Stimulated activated CD4-positive, alpha-beta T cell treated with anti-CD3 and anti-CD28 coated beads, Interleukin-4, amount 100 ng/mL, for 4 hours (primary cell): ENCODE measurements at regions not wholly inside any gene's neighbourhood (a gene's known extent, or its start where the extent isn't known, plus 50 kb on each side); places are given as distances from the start of the nearest gene placed in this dataset.

Source experiments
- DNase-seq, 2 experiments: peaks; one replicate each; pipeline ENCODE4 v3.0.0-alpha.2; 2020

DNA sequence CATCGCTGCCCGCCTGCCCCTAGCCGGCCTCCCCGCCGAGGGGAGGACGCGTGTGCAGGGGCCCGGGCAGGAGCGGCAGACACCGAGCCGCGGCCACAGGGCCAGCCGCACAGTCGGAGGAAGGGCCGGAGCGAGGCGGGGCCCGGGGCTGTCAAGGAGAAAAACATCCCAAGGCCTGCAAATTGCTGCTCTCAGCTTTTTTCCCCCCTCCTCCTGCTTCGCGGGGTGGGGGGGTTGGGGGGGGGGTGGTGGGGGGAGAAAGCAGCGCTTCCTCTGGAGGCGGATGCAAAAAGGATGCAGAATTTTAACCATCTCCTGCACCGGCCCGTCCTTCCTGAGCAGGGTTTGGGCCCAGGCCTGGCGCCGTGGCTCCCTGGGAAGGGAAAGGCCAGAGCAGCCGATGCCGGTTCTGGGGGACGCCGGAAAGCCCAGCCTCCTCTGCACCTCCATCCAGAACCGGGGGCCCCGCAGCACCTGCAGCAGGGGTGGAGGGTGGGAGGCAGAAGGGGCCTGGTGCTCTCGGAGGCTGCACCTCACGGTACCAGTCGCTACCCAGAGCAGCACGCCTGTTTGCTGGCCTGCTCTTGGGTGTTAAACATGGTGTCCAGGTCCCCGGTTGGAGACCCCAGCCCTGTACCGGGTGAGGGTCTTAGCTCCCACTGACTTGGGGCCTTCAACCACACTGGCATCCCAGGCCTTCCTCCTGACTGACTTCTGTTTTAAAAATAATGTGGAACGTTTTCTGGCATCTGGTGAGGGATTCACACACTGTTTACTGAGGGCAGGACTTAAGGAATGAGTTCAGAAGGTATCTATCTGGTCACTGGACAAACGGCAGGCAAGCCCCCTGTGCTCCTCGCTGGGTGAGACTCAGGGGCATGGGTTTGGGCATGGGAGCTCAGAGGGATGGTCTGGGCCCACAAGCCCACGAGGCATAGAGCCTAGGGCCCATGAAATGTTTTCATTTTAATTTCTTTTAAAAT lies 77.4 kb upstream of the WNT7B start:
- peak in 1 of 2 experiments; percentile 30 for DNase-seq

DNA sequence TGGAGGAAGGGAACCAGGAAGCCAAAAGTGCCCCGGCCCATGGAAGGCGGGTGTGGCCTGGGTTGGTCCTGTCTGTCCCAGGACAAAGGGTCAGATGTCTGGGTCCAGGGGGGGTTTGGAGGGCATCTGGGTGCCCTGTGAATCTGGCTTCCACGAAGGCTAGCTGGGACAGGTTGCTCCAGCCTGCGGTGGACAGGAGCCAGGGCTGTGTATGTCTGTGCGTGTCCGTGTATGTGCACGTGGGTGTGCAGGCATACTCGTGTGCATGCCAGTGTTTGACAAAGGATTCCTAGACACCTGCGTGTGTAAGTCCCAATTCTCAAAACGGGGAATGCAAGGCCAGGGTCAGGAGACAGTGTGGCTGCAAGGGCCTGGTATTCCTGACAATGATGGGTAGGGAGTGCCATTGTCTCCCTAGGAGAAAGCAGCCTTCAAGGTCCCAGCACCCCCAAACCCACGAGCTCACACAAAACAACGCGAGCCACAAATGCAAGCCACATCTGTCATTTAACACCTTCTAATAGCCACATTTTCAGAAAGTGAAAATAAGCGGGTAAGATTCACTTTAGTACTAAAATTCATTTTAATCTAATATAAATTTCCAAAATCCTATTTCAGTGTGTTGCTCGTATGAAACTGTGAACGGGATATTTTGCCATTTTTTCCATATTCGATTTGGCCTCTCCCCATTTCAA lies 78.4 kb upstream of the WNT7B start:
- DNase-seq: no peak

DNA sequence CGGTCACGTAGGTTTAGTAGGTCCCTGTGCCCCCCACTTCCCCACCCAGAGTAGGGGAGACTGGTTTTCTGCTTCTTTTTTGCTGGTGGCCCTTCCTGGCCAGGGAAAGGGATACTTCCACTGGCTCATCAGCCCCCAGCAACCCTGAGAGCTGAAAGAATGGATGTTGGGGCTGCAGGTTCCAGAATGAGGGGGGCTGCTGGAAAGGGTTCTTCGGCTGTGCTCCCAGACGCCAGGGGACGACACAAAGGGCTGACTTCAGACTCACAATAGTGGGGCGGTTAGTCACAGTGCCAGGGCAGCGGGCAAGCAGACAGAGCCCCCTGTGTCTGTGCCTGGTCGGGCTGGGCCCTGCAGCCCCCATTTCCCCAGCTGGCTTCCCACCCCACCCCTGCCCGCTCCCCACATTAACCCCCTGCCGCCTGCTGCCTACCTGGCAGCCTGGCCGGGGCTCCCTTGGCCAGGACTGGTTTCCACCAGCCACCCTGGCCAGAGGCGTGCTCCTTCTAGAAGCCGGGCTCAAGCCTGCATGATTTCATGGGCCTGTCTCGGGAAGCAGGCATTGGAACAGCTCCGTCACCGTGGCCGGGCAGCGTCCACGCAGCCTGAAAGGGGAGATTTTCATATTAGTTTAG lies 79.1 kb upstream of the WNT7B start:
- DNase-seq: no peak

DNA sequence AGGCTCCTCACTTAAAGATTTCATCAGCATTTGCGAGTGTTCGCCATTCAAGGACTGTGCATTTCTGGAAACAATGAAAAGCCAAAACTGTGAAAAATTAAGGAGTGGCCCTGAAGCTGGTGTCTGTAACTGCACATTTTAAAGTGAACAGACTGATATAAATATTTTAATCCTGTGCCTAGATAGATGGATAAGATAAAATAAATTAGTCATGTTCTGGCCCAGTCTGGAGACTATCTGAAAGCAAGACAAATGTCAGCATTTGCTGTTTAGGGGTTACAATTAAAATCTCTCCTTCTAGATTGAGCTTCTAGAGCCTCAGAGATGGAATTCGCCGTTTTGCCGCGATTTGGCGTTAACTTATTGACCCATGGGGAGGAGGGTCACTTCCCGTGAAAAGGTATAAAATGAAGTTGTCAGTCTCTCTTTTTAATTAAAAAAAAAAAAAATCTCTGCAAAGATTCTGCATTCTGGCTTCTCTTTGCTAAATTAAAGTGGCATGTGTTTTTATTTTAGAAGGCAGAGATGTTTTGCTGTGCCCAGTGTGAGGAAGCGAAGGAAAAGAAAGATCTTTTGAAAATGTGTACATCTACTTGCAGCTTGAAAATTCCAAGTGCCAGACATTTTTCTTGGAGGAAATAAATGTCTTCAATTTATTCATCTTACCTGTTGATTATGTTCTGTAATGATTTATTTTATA lies 79.7 kb upstream of the WNT7B start:
- DNase-seq: no peak

DNA sequence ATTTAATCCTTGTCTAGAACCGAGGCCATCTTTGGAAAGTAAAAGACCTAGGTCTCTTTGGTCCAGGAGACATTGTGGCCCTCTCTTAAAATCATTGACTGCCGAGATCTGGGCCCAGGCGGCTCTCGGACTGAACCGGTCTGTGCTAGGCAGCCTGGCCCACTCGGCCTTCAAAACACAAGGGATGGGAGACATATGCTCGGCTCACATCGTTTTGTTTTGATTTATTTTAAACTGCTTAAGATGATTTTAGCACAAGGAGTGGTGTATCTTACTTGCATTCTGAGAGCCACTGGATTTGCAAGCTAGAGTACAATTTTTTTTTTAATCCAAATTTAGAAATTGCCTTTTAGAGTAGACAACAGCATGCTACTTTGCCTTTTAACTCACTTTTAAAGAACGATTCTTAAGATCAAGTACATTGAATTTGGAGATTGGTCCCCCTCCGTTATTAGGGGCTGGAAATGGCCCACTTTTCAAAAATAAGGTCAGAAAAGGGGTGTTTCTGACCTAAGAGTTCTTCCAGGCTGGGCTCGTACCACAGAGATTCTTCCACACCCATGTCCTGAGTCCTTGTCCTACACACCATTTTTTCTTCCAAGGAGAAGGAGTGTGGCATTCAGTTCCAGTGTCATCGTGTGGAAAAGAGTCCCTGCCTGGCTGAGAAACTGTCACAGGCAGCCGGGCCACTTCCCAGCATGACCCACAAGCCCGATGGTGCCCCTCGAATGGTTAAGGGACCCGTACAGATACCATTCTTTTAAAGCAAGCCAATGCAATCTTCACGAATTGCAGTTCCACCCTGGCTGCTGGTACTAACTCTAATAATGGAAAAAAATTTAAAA lies 80.5 kb upstream of the WNT7B start:
- DNase-seq: no peak

DNA sequence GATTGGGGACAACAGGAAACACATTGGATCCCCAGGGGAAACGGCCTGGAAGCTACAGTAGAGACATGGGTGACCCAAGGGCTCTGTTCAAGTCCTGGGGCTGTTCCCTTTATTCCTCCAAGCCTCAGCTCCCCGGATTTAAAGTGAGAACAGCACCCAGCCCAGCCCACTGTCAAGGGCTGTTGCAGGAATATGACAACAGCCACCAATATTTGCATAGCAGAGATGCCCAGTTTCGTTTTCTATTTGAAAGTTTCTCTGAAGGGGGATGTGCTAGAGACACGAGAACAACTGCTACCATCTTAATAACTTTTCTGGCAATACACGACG lies 81.1 kb upstream of the WNT7B start:
- DNase-seq: peak in 1 of 2 experiments; percentile 27

DNA sequence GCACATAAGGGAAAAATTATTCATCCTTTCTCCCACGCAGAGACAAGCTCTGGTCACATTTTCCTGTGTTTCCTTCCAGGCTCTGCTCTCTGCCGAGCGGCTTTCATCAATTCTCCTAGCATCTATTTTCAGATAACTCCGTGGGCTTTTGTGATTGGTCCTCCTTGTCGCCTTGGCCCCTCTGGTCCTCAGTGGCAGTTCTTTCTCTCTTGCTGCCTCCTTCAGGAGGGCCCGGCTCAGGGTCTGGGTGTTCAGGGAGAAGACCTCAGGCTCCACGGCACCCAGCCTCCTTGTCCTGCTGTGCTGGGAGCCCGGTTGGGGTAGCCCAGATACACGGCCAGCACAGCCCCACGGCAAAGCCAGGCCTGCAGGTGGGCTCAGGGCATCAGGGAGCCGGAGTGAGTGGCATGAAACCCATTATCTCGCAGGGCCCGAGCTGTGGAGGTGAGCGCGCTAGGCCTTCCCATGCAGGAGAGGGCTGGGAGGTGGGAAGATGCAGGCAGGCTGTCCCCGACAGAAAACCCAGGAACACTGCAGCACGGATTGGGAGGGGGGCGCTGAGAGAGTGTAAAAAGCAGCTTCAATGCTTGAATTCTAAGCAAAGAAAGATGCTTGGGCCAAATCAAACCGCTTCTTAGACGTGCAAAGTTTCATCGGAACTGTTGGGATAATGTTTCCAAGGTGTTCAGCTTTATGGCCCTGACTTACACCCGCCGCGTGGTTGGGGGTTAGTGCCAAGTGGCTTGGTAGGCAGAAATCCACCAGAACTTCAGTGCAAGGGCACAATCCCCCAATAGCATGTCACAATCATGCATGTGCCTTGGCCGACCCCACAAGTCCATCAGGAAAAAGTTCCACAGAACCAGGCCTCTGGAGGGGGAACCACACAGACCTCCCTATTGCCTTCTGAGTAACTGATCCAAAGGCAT lies 81.9 kb upstream of the WNT7B start:
- no peak for DNase-seq

DNA sequence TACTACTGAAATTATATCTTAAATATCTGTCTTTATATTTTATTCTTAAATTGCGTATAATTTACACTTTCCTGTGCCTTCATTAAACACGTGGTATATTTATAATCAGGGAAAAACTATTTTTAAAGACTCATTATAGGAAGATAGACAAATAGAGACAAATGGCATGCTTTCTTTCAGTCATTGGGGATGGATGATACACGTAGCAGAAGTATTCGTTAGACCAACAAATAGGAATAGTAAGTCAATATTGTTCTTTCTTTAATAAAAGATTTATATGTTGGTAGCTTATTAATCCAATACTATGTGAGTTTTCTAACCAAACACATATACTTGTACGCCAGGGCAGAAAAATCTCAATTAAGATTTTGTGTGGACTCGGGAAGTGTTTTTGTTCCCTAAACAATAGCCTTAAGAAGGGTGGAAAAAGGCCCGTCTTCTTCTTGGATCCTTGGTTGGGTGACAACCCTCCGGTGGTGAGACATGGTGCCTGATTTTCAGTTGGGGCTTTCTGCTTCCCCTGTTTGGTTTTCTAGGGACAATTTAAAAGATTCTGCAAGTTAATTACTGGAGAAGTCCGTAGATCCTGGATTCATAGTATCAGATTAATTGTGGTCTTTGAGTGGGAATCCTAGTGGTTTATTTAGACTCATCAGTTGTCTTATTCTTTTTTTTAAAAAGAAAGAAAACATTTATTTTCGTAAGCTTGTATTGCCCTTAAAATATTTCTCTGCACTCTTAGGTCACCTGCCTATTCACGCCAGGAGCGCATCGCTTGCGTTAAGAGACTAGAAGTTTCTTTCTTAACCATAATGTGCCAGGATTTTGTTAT lies 83.5 kb upstream of the WNT7B start:
- no peak for DNase-seq

DNA sequence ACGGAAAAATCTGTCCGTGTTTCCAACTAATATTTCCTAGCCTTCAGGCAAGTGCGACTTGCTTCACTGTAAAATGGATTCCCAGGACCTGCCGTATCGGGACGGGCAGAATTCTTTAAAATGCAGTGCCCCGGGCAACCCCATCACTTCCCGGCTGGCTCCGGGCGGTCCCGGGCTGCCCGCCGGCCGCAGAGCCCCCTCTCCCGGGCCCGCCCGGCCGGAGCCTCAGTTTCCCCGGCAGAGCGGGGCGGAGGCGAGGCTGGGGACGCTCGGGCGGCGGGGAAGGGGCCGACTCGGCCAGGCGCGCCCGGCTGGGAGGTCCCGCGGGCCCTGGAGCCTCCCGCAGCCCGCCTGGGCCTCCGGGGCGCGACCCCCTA lies 84.2 kb upstream of the WNT7B start:
- DNase-seq: no peak

DNA sequence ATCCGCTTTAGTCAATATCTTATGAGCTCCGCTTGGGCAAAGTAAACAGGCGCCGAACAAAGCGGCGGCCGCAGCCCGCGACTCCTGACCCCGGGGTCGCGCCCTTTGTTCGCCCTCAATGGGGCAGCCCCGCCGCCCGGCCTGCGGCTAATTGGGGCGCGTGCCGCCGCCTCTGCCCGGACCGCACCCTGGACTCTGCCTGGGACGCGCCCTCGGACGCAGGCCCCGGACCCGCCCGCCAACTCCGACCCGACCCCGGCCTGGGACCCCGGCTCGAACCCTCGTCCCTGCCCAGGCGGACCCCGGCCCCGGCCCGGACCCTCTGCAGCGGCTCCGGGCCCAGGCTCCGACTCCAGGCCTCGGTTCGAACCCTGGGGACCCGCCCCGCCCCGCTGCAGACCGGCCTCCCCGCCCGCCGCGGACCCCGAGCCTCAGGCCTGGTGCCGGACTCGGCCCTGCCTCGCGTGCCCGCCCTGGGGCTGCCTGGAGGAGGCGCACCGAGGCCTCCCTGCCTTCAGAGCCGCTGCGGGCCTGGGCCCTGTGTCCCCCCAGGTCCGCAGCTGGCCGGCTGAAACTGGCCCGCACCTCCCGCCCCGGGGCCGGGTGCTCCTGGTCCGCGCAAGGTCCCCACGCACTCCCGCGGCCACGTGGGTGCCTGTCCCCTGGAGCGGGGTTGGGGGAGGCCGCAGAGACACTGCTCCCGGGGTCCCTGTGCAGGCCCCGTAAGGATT lies 84.7 kb upstream of the WNT7B start:
- no peak for DNase-seq

DNA sequence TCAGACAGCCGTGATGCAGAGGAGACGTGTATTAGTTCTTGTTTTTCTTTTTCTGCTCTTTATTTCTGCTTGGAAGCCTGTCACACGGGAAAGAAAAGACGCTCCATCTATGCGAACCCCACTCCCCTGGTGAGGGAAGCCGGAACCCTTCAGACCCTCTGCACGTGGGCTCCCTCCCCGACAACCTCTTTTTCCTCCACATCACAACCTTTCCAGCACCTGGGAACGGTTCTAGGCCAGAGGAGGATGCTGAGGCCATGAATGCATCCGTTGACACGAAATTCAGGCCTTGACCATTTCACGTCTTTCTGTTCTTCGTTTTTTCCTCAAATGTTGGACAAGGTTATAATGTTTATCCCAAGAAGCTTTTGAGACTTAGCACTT lies 85.3 kb upstream of the WNT7B start:
- no peak for DNase-seq

DNA sequence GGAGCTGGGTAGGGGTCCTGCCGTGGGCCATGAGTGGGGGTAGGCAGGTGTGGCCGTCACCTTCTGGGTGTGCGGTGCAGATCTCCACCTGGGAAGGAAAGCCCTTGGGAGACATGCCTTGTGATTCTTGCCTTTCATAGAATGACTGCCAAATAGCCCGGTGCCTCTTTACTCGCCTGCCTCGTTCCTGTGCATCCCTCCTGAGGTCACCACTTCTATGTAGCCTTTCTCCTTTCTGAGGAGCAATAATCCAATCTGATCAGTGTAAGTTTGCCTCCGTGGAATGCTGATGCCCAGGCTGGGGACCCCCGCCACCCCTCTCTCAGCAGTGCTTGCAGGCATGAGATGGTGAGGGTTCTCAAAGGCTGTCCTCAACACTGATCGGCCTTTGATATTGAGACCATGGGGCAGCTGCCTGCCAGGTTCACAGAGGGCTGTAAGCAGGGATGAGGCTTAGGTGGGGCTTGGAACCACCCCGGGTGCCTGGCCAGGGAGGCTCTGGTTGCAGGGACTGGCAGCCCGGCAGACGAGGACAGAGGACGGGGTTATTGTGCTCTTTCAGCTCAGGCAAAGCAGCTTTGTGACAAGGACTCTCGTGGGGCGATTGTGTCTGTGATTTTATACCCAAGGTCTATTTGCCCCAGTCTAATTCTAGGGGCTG lies 86.1 kb upstream of the WNT7B start:
- DNase-seq: no peak

DNA sequence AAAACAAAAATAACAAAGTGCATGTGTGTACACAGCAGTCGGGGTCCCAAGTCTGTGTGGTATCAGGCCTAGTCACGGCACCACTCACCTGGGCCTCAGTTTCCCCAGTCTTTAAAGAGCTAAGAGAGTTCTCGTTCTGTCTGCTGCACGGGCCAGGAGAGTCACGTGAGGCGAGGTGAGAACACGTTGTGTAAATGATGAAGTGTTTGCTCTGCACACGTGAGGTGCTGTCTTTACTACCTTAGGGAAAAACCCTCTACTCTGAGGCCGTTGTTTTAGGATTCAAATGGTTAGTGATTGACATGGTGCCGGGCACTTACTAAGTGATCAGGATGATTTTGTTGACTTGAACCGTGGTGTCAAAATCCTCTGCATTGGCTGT lies 86.5 kb upstream of the PPARA start:
- no peak for DNase-seq

DNA sequence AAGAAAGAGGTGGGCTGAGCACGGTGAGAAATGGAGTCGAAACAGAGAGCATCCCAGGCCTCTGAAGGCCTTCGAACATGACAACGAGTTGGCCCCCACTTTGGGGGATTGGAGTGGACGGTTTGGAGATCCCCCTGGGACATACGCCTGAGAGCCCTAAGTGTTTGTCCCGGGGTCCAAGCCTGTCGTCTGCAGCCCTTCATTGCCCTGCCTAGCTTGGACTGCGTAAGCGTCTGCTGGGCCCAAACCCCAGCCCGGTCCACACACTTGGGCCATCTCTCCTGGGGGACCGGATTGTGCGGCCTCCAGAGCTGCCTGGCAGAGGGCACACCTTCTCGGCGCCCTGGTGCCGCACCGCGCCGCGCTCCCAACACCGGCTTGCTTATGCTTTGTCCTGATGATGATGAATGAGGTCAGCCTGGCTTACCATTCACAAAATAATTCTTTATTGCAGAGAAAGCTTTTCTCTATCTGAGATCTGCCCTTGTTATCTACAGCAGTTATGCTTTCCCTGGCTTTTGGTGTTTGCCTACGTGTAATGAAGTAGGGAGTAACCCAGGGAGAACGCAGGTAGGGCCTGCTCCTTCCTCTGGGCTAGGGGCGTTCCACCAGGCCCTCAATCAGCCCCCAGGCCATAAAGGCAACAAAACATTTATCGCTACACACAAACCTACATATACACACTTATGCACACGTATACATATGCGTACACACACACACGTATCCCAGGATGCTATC lies 85.9 kb upstream of the PPARA start:
- DNase-seq: no peak

DNA sequence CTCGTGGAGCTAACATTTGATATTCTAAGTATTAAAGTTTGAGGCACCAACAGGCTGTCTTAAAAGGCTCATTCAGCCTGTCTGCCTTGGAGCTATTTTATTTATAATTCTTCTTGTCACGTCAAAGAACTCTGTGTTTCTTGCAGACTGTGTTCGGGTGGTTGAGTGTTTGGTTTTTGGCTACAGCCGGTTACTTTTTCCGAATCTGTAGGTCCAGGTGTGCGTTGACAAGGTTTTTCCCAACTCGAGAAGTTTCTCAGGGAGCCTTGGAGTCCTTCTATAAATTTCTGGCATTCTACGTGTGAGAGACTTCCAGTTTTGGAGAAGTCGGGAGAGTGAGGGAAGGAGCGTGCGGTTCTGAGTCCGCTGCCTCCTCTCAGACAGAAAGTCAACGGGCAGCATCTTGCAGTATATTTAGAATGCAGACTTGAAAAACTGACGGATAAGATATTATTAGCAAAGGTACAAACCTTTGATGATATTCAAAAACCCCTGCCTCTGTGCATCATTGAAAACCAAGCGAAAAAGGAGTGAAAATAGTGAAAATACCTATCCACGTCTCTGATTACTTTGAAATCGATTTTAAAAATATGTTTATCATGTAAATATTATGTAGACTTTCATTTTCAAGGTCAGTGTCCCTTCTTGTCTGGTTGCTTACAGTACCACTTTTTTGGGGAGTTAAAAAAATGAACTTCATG lies 85.2 kb upstream of the PPARA start:
- no peak for DNase-seq

DNA sequence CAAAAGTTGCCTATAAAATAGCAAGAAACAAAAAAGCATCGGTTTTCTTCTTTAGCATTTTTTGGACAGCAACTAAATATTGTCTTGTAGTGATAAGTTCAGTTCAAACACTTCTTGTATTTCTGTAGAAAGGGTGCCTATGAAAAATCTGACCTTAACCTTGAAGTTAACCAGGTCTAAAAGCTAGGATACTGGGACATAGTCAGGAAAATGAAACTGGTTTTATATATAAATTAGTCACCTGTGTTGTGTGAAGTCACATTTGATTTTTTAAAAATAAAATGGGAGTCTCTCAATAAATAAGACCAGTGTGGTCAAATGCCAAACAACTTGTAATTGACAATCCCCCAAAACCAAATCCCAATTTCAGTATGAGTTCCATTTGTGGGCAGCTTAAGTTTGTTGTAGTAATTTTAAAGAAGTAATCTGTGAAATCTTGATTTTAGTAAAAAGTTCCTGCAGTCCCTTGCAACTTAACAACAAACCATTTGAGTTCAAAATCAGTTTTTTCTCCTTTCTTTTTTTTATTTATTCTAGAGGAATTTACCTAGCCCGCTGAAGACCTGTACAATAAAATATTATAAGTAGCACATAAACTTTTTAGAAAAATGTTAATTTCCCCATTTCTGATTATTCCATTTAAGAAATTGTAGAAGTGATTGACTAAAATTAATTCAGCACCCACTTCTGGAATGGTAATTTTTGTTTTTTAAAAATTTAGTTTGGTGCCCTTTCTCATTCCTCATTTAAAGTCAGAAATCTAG lies 84.5 kb upstream of the PPARA start:
- DNase-seq: no peak

DNA sequence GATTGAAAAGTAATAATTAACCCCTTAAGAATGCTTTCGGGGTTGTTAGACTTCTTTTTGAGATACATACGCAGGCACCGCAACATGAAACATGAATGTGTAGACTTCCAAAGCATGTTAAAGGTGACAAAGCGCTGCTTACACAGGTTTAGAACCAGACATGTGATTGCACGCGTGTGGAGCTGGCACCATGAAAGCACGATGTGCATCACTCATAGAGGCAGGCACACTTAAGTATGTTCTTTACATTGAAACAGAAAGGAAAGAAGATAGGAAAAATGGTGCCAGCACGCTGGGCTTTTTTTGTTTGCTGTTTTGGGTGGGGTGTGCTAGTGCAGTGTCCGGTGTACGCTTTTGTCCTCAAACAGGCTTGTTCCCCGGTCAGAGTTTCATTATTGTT lies 83.6 kb upstream of the PPARA start:
- no peak for DNase-seq
